ENCODE measurements at regions not wholly inside any gene's neighbourhood (a gene's known extent, or its start where the extent isn't known, plus 50 kb on each side); places are given as distances from the start of the nearest gene placed in this dataset.

DNA sequence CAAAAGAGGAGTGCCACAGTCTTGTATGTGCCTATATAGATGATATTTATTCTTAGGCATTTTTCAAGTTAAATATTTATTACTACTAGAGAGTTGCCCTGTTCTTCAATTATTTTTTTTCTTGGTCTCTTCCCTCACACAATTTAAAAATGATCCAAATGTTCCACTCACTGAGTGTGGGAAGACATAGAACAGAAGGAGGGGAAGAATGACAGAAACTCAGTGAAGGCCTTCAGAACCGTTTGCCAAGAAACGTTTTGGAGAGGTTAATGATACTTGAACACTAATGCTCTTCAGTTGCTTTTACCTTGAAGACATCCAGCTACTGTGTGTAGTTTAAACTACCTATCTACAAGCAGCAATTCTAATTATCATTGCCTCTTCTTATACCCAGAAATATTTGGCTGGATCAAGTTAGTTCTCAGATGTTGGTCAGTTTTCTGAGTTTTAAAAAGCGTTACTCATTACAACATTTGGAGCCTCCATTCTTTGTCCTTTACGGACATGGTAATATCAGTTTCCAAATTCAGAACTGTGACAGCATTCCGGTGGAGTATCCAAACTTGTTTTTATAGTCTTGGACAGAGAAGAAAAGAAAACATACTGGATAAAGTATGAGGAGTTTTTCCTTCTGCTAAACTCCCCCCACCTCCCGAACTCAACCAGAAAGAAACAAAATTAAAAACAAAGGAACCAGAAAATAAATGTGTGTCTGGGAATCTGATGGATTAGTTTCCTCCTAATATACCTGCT is 389.7 kb downstream of the SPRY1 start:
- H3K79me2 ChIP-seq (ENCODE audit: control insufficient read depth, insufficient read depth, low read length), result no peaks in the 10 kb centered on the region
- no peak overlapping the region for H3K4me3 ChIP-seq (ENCODE audit: control extremely low read depth in 1 of 5, extremely low read depth in 1 of 5, insufficient read depth in 1 of 5, low read depth in 2 of 5, low read length in 4 of 5)
- DNase-seq (no peak), ATAC-seq (ENCODE audit: low read depth) (no peak)
- no peak overlapping the region for H3K4me2 ChIP-seq (replicated peaks; ENCODE audit: low read depth, low read length, poor library complexity, severe bottlenecking)
- TF ChIP-seq CTCF (IDR thresholded peaks at IDR 0.05) (no peak), EZH2 (IDR thresholded peaks at IDR 0.05; ENCODE audit: borderline replicate concordance, insufficient read depth, low read depth, low read length, poor library complexity, severe bottlenecking) (no peak)
- no peak overlapping the region for H3K9ac ChIP-seq (ENCODE audit: low read length)
- peaks cover 0 to 1% (median 0%) of the 10 kb centered on the region in 3 donors for H3K9me3 ChIP-seq (ENCODE audit: control extremely low read depth in 1 of 3, control insufficient read depth in 2 of 3, insufficient read depth in 1 of 3, low read length in 2 of 3)
- no peak overlapping the region for H2AFZ ChIP-seq (ENCODE audit: insufficient read depth, low read depth, low read length, poor library complexity, severe bottlenecking)
- H3K9me3 Mint-ChIP-seq (ENCODE audit: insufficient read depth), result no peaks in the 10 kb centered on the region
- no peaks in the 10 kb centered on the region for H3K4me1 ChIP-seq (ENCODE audit: control insufficient read depth in 2 of 2, insufficient read depth in 2 of 2, low read length in 2 of 2)
- H3K36me3 ChIP-seq (replicated peaks in 1 of 2; ENCODE audit: control extremely low read depth in 1 of 2, control insufficient read depth in 1 of 2, extremely low read depth in 1 of 2, insufficient read depth in 2 of 2, low read length in 1 of 2), result no peaks in the 10 kb centered on the region
- intact Hi-C loops (cut with micrococcal nuclease), result no loop called here
- H4K20me1 ChIP-seq (ENCODE audit: control insufficient read depth, insufficient read depth, low read length, poor library complexity, severe bottlenecking), result no peaks in the 10 kb centered on the region
- no peak overlapping the region for H3K27ac Mint-ChIP-seq
- peaks cover 2% of the 10 kb centered on the region for H3K27me3 Mint-ChIP-seq
- no peak overlapping the region for H3K27ac ChIP-seq (ENCODE audit: low read length in 2 of 2)
- no peaks in the 10 kb centered on the region for H3K27me3 ChIP-seq (replicated peaks in 1 of 4; ENCODE audit: control extremely low read depth in 1 of 4, control insufficient read depth in 3 of 4, insufficient read depth in 4 of 4, low read length in 3 of 4)
- ChIA-PET POLR2A (no interaction called here), CTCF (no interaction called here)
- H3K4me1 Mint-ChIP-seq, result no peaks in the 10 kb centered on the region
- no peak overlapping the region for H3K4me3 Mint-ChIP-seq
- WGBS (ENCODE audit: insufficient coverage), result 100% methylated on average over 1 of the region's 6 CpGs

DNA sequence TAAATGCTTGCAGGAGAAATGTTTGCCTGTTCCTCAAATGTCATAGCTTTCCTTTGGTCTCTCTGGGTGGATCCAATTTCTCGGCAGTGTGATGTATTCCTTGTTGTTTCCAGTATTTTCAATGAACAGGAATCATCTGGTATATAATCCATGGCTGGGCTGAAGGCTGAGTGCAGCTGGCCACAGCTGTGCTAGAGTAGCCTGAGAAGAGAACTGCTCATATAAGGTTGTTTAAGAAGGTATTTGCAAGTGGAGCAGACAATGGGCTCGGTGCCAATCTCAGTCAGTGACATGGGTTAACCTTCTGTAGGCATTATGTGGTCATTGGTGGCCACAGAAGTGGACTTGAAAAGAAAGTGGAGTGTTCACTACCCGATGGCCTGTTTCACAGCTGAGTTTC is 390.3 kb downstream of the SPRY1 start:
- Histone ChIP-seq H3K9me3 (ENCODE audit: control extremely low read depth in 1 of 3, control insufficient read depth in 2 of 3, insufficient read depth in 1 of 3, low read length in 2 of 3) (peaks cover 0 to 1% (median 0%) of the 10 kb centered on the region in 3 donors), H3K79me2 (ENCODE audit: control insufficient read depth, insufficient read depth, low read length) (no peaks in the 10 kb centered on the region), H2AFZ (ENCODE audit: insufficient read depth, low read depth, low read length, poor library complexity, severe bottlenecking) (no peak overlapping the region), H3K4me1 (ENCODE audit: control insufficient read depth in 2 of 2, insufficient read depth in 2 of 2, low read length in 2 of 2) (no peaks in the 10 kb centered on the region), H3K4me2 (replicated peaks; ENCODE audit: low read depth, low read length, poor library complexity, severe bottlenecking) (no peak overlapping the region), H4K20me1 (ENCODE audit: control insufficient read depth, insufficient read depth, low read length, poor library complexity, severe bottlenecking) (no peaks in the 10 kb centered on the region), H3K27ac (ENCODE audit: low read length in 2 of 2) (no peak overlapping the region), H3K9ac (ENCODE audit: low read length) (no peak overlapping the region), H3K27me3 (replicated peaks in 1 of 4; ENCODE audit: control extremely low read depth in 1 of 4, control insufficient read depth in 3 of 4, insufficient read depth in 4 of 4, low read length in 3 of 4) (no peaks in the 10 kb centered on the region), H3K4me3 (ENCODE audit: control extremely low read depth in 1 of 5, extremely low read depth in 1 of 5, insufficient read depth in 1 of 5, low read depth in 2 of 5, low read length in 4 of 5) (no peak overlapping the region), H3K36me3 (replicated peaks in 1 of 2; ENCODE audit: control extremely low read depth in 1 of 2, control insufficient read depth in 1 of 2, extremely low read depth in 1 of 2, insufficient read depth in 2 of 2, low read length in 1 of 2) (no peaks in the 10 kb centered on the region)
- ATAC-seq (ENCODE audit: low read depth), result no peak
- ChIA-PET CTCF (no interaction called here), POLR2A (no interaction called here)
- no peak for DNase-seq
- WGBS (ENCODE audit: insufficient coverage), result 76% methylated on average over 2 of the region's 3 CpGs
- Mint-ChIP-seq H3K27me3 (no peaks in the 10 kb centered on the region), H3K9me3 (ENCODE audit: insufficient read depth) (no peaks in the 10 kb centered on the region), H3K27ac (no peak overlapping the region), H3K4me3 (no peak overlapping the region), H3K4me1 (no peaks in the 10 kb centered on the region)
- no peak for TF ChIP-seq CTCF (IDR thresholded peaks at IDR 0.05)
- no peak for TF ChIP-seq EZH2 (IDR thresholded peaks at IDR 0.05; ENCODE audit: borderline replicate concordance, insufficient read depth, low read depth, low read length, poor library complexity, severe bottlenecking)
- intact Hi-C loops (cut with micrococcal nuclease), result no loop called here

Data from B cell (primary cell).